DND-41 (cell line): ENCODE measurements at regions not wholly inside any gene's neighbourhood (a gene's known extent, or its start where the extent isn't known, plus 50 kb on each side); places are given as distances from the start of the nearest gene placed in this dataset.

Experiments used
- ATAC-seq: fragments of 200-7000 bp; cut with Tn5 transposase; 3 replicates; pipeline ENCODE4 v1.9.1; 2021; ENCODE audit warnings: low read depth; ENCODE audit not compliant: insufficient read depth
- DNase-seq: peaks from one replicate; pipeline ENCODE4 v3.0.0-alpha.2; 2020
- H2AFZ ChIP-seq: 2 replicates; pipeline ENCODE4 v1.6.0; 2012; ENCODE audit warnings: low read depth, low read length
- H3K27ac ChIP-seq: 2 replicates; pipeline ENCODE4 v1.5.1; 2012; ENCODE audit warnings: low read length, inconsistent platforms
- H3K27me3 ChIP-seq: fragments of 200-600 bp; sonication (generic); 2 replicates; pipeline ENCODE4 v1.6.0; 2012; ENCODE audit warnings: low read length, mild to moderate bottlenecking, inconsistent platforms; ENCODE audit not compliant: insufficient read depth, poor library complexity
- H3K36me3 ChIP-seq: 2 replicates; pipeline ENCODE4 v1.5.1; 2012; ENCODE audit warnings: low read length, inconsistent platforms; ENCODE audit not compliant: insufficient read depth
- H3K4me1 ChIP-seq: 2 replicates; pipeline ENCODE4 v1.5.1; 2012; ENCODE audit warnings: mild to moderate bottlenecking, low read length; ENCODE audit not compliant: insufficient read depth
- H3K4me2 ChIP-seq: 2 replicates; pipeline ENCODE4 v1.6.0; 2012; ENCODE audit warnings: mild to moderate bottlenecking, moderate library complexity, low read length, inconsistent platforms; ENCODE audit not compliant: insufficient read depth
- H3K4me3 ChIP-seq, 2 experiments: fragments of 200-600 bp in 1 of 2; shearing (Covaris generic) in 1 of 2; 2 replicates each; pipeline ENCODE4 v1.5.1; 2012 to 2016; ENCODE audit warnings: inconsistent platforms in 2 of 2, low read length in 2 of 2, mild to moderate bottlenecking in 2 of 2, low read depth in 1 of 2, moderate library complexity in 1 of 2
- H3K79me2 ChIP-seq: 2 replicates; pipeline ENCODE4 v1.6.0; 2012; ENCODE audit warnings: low read length, inconsistent platforms; ENCODE audit not compliant: insufficient read depth
- H3K9ac ChIP-seq: 2 replicates; pipeline ENCODE4 v1.6.0; 2012; ENCODE audit warnings: low read depth, mild to moderate bottlenecking, inconsistent platforms, low read length, moderate library complexity
- H3K9me3 ChIP-seq: 2 replicates; pipeline ENCODE4 v1.5.1; 2012; ENCODE audit warnings: low read length, moderate library complexity, mild to moderate bottlenecking, inconsistent platforms; ENCODE audit not compliant: insufficient read depth, severe bottlenecking
- H4K20me1 ChIP-seq: 2 replicates; pipeline ENCODE4 v1.6.0; 2012; ENCODE audit warnings: low read length; ENCODE audit not compliant: insufficient read depth
- EZH2 ChIP-seq: IDR thresholded peaks from 3 replicates; pipeline ENCODE4 v1.6.1; 2012; ENCODE audit warnings: borderline replicate concordance, low read depth, mild to moderate bottlenecking, moderate library complexity, low read length, inconsistent platforms; ENCODE audit not compliant: severe bottlenecking
- TF ChIP-seq, protein P1 (sequence below): IDR thresholded peaks from 2 replicates; pipeline ENCODE4 v1.5.1; 2012; ENCODE audit warnings: borderline replicate concordance, low read length, moderate library complexity, mild to moderate bottlenecking; ENCODE audit not compliant: poor library complexity, severe bottlenecking; ENCODE audit errors: extremely low read depth

GRCh38 chrX:6363188-6363587 is 134.5 kb upstream of the NLGN4X start:
- Histone ChIP-seq H3K79me2 (no peaks in the 10 kb centered on the region), H3K4me1 (no peaks in the 10 kb centered on the region), H3K9me3 (no peaks in the 10 kb centered on the region), H3K27me3 (no peaks in the 10 kb centered on the region), H2AFZ (no peak overlapping the region), H4K20me1 (no peaks in the 10 kb centered on the region), H3K27ac (no peak overlapping the region), H3K9ac (no peak overlapping the region), H3K4me2 (no peak overlapping the region), H3K4me3 (no peak overlapping the region), H3K36me3 (no peaks in the 10 kb centered on the region)
- DNase-seq (no peak), ATAC-seq (no peak)
- TF ChIP-seq, protein P1, sequence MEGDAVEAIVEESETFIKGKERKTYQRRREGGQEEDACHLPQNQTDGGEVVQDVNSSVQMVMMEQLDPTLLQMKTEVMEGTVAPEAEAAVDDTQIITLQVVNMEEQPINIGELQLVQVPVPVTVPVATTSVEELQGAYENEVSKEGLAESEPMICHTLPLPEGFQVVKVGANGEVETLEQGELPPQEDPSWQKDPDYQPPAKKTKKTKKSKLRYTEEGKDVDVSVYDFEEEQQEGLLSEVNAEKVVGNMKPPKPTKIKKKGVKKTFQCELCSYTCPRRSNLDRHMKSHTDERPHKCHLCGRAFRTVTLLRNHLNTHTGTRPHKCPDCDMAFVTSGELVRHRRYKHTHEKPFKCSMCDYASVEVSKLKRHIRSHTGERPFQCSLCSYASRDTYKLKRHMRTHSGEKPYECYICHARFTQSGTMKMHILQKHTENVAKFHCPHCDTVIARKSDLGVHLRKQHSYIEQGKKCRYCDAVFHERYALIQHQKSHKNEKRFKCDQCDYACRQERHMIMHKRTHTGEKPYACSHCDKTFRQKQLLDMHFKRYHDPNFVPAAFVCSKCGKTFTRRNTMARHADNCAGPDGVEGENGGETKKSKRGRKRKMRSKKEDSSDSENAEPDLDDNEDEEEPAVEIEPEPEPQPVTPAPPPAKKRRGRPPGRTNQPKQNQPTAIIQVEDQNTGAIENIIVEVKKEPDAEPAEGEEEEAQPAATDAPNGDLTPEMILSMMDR, result peak; percentile 47
- no peak for TF ChIP-seq EZH2

GRCh38 chrX:6325437-6325836 is 96.8 kb upstream of the NLGN4X start:
- no peak for ATAC-seq
- no peaks in the 10 kb centered on the region for H3K79me2 ChIP-seq
- H3K27me3 ChIP-seq, result no peaks in the 10 kb centered on the region
- H3K9ac ChIP-seq, result no peak overlapping the region
- H4K20me1 ChIP-seq, result no peaks in the 10 kb centered on the region
- DNase-seq, result no peak
- no peak overlapping the region for H3K4me2 ChIP-seq
- no peak overlapping the region for H3K4me3 ChIP-seq
- H2AFZ ChIP-seq, result no peak overlapping the region
- H3K36me3 ChIP-seq, result no peaks in the 10 kb centered on the region
- H3K4me1 ChIP-seq, result no peaks in the 10 kb centered on the region
- TF ChIP-seq EZH2, result no peak
- TF ChIP-seq, protein P1, result no peak
- H3K27ac ChIP-seq, result no peak overlapping the region
- H3K9me3 ChIP-seq, result no peaks in the 10 kb centered on the region

DNA sequence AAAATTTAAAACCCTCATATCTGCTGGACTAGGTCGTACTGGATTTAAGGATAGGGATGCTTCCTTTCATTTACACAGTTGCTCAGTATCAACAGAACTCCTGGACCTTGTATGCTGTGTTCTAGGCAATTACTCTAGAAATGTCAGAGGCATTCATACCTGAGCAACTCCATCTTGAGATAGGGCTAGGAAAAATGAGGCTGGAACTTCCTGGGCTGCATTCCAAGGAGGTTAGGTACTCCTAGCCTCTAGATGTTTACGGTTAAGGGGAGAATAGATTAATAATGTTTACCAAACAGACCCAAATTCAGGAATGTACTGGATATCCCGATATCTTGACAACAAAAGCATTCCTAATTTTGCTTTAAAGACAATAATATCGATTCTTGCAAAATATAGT is 84.7 kb upstream of the NLGN4X start:
- no peaks in the 10 kb centered on the region for H3K36me3 ChIP-seq
- no peaks in the 10 kb centered on the region for H3K79me2 ChIP-seq

DNA sequence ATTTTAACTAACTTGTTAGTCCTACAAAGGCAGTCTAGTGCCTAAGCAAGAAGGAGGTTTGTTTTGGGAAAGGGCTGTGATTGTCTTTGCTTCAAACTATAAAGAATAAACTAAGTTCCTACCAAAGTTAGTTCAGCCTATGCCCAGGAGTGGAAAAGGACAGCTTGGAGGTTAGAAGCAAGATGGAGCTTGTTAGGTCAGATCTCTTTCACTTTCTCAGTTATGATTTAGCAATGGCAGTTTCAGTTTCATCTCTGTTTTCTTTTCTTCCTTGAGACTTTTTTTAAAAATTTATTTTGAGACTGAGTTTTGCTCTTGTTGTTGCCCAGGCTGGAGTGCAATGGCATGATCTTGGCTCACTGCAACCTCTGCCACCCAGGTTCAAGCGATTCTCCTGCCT is 82.9 kb upstream of the NLGN4X start:
- DNase-seq (no peak), ATAC-seq (no peak)
- TF ChIP-seq, protein P1, result no peak
- TF ChIP-seq EZH2, result no peak
- 0 out of 2 replicates have a peak, but pooled peaks cover 4% of the 10 kb centered on the region for H3K4me1 ChIP-seq
- H3K27me3 ChIP-seq, result no peaks in the 10 kb centered on the region
- no peaks in the 10 kb centered on the region for H4K20me1 ChIP-seq
- H3K36me3 ChIP-seq, result no peaks in the 10 kb centered on the region
- H3K27ac ChIP-seq, result no peak overlapping the region
- H3K9me3 ChIP-seq, result no peaks in the 10 kb centered on the region
- H3K4me2 ChIP-seq, result no peak overlapping the region
- H3K79me2 ChIP-seq, result no peaks in the 10 kb centered on the region
- no peak overlapping the region for H3K9ac ChIP-seq
- no peak overlapping the region for H3K4me3 ChIP-seq
- no peak overlapping the region for H2AFZ ChIP-seq

More for the DNA sequence above, 84.7 kb upstream of the NLGN4X start:
- ATAC-seq (no peak), DNase-seq (no peak)
- H3K9me3 ChIP-seq, result no peaks in the 10 kb centered on the region
- H3K27me3 ChIP-seq, result no peaks in the 10 kb centered on the region
- no peak overlapping the region for H3K4me2 ChIP-seq
- no peak overlapping the region for H3K4me3 ChIP-seq
- no peak overlapping the region for H3K9ac ChIP-seq
- H4K20me1 ChIP-seq, result no peaks in the 10 kb centered on the region
- H3K4me1 ChIP-seq, result 0 out of 2 replicates have a peak, but pooled peaks cover 4% of the 10 kb centered on the region
- H3K27ac ChIP-seq, result no peak overlapping the region
- TF ChIP-seq EZH2, result no peak
- no peak overlapping the region for H2AFZ ChIP-seq
